ENCODE measurements at regions not wholly inside any gene's neighbourhood (a gene's known extent, or its start where the extent isn't known, plus 50 kb on each side); places are given as distances from the start of the nearest gene placed in this dataset.

DNA sequence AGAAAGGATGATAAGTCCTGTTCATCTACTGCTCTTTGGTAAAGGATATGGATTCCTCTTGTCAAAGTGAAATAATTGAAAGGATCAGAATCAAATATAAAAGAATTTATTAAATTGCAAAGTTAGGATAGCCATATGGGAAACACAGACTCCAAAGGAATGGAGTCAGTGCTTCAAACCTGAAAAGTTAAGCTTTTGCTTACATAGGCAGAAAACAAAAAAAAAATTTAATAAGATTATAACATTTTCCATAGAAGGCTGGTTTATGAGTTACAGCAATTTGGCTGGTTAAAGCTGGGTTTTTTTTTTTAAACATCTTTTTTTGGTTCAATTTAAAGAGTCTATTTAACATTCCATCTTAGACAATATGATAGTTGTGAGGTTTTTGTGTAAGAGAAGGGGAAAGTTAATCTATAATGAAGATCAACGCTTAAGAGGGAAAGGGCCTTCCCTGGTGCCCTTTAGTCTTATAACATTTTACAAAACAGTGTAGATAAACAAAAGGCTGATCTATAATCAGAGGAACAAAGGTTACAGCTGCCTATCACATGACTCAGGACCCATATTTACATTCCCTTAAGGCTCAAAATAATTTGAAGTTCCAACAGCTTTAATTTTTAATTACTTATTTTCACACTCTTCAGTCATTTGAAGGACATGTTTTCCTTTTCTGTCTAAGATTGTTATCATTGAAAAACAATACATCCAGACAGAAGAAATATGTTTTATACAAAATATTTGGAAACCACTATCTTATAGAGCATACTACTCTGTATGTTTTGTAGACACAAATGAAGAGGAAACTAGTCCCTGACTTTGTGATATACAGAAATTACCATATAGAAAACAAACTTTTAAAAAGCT lies 234.3 kb upstream of the MBL2 start:
- H3K4me3 ChIP-seq = no peak overlapping the region
- H3K36me3 ChIP-seq (ENCODE audit: insufficient read depth, low read length) = no peaks in the 10 kb centered on the region
- no peak for DNase-seq (ENCODE audit: low read depth, low spot score)
- H3K9ac ChIP-seq (ENCODE audit: insufficient read length) = no peak overlapping the region
- no peak for TF ChIP-seq EZH2 (IDR thresholded peaks at IDR 0.05)
- no peak for TF ChIP-seq POLR2AphosphoS5 (IDR thresholded peaks at IDR 0.05; ENCODE audit: borderline replicate concordance, low read depth, low read length)
- no peak for TF ChIP-seq FOXP2 (optimal IDR thresholded peaks at IDR 0.05; ENCODE audit: control extremely low read depth, extremely low read length, insufficient read depth)
- no peaks in the 10 kb centered on the region for H3K9me3 ChIP-seq (ENCODE audit: low read depth, low read length)
- H3K27ac ChIP-seq = peak overlapping the region; percentile 75

DNA sequence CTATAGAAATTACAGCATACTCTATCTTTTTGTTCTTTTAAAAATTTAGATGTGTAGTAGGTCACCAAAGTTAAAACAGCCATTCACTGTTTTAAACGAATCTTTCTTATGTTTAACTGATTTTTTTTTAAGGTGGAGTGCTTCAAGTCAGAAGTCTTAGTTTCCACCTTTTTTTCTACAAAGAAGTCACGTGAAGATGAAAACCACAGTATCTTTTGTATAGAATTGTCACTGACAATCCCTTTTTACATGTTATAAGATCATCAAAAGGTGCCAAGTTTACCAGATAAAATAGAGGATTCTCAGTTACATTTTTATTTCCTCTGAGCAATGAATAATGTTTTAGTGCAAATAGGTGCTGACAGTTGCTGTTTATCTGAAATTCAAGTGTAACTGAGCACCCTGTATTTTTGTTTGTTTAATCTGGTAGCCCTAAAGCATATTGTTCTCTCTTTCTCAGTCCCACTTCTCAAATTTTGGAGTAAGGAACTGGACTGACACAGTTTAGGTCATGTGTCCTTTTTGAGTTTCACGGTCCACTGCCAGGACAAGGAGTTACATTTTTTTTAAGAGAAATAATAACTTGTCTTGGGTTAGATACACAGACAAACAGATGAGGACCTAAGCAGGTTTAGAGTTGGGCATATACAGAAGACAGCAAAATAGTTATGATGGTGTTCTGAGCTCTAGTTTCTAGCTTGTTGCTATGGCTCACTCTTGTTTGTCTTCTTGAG lies 233.2 kb upstream of the MBL2 start:
- Histone ChIP-seq H3K27ac (peak overlapping the region; percentile 54; the same call in 1 of the 2 replicates), H3K4me3 (no peak overlapping the region), H3K9me3 (ENCODE audit: low read depth, low read length) (no peaks in the 10 kb centered on the region), H3K36me3 (ENCODE audit: insufficient read depth, low read length) (no peaks in the 10 kb centered on the region), H3K9ac (ENCODE audit: insufficient read length) (no peak overlapping the region)
- TF ChIP-seq POLR2AphosphoS5 (IDR thresholded peaks at IDR 0.05; ENCODE audit: borderline replicate concordance, low read depth, low read length) (no peak), EZH2 (IDR thresholded peaks at IDR 0.05) (no peak), FOXP2 (optimal IDR thresholded peaks at IDR 0.05; ENCODE audit: control extremely low read depth, extremely low read length, insufficient read depth) (no peak)
- no peak for DNase-seq (ENCODE audit: low read depth, low spot score)

DNA sequence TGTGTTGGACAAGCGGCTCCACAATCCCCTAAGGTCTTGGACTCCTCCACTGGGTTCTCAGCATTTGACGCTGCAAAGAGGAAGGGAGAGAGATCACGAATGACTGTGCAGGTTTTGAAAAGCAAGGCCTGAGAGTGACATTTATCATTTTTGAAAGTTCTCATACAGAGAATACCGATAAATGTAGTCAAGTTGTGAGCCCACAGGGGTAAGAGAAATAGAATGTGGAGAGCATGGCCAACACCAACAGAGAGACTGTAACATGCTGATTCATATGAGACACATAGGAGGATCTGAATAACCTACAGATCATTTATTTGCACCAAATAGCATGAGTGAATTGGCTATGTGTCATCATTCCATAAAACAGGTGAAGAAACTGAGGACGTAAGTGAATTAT lies 230.5 kb upstream of the MBL2 start:
- TF ChIP-seq FOXP2 (optimal IDR thresholded peaks at IDR 0.05; ENCODE audit: control extremely low read depth, extremely low read length, insufficient read depth) (no peak), EZH2 (IDR thresholded peaks at IDR 0.05) (no peak), POLR2AphosphoS5 (IDR thresholded peaks at IDR 0.05; ENCODE audit: borderline replicate concordance, low read depth, low read length) (no peak)
- no peaks in the 10 kb centered on the region for H3K36me3 ChIP-seq (ENCODE audit: insufficient read depth, low read length)
- H3K9ac ChIP-seq (ENCODE audit: insufficient read length) = no peak overlapping the region
- no peak for DNase-seq (ENCODE audit: low read depth, low spot score)
- no peak overlapping the region for H3K4me3 ChIP-seq
- no peaks in the 10 kb centered on the region for H3K9me3 ChIP-seq (ENCODE audit: low read depth, low read length)
- H3K27ac ChIP-seq = no peak overlapping the region

DNA sequence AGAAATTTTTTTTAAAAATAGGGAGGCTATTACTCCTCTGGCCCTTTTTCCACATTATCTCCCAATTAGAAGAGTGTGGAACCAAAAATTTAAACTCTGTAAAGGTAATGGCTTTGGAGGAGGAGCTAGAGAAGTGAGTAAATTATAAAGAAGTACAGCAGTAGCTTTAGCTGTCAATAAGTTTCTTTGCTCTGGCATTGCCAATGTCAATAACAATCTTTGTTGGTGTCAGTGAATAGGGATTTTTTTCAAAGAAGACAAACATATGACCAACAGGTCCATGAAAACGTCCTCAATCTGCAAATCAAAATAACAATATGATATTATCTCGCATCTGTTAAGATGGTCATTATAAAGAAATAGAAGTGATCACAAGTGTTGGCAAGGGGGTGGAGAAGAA lies 227.1 kb upstream of the MBL2 start:
- DNase-seq (ENCODE audit: low read depth, low spot score) = no peak
- Histone ChIP-seq H3K9me3 (ENCODE audit: low read depth, low read length) (no peaks in the 10 kb centered on the region), H3K9ac (ENCODE audit: insufficient read length) (no peak overlapping the region), H3K4me3 (no peak overlapping the region), H3K27ac (no peak overlapping the region), H3K36me3 (ENCODE audit: insufficient read depth, low read length) (no peaks in the 10 kb centered on the region)
- TF ChIP-seq FOXP2 (optimal IDR thresholded peaks at IDR 0.05; ENCODE audit: control extremely low read depth, extremely low read length, insufficient read depth) (no peak), POLR2AphosphoS5 (IDR thresholded peaks at IDR 0.05; ENCODE audit: borderline replicate concordance, low read depth, low read length) (no peak), EZH2 (IDR thresholded peaks at IDR 0.05) (no peak)

DNA sequence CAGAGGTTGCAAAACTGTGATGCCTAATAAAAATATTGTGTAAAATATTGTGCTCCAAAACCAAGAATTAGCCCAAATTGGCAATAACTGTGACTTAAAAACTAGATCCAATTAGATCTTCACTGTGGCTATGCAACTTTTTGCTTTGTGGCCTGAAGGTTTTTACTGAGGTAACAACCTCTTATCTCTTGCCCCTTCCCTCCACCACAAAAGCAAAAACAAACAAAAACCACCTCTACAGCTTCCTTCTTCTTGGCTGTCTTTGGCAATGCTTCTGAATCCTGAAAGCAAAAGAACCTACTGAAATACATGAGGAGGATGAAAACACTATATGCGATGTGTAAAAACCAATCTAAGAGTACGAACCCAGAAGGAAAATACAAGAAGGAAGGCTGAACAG lies 226.7 kb upstream of the MBL2 start:
- H3K36me3 ChIP-seq (ENCODE audit: insufficient read depth, low read length) = no peaks in the 10 kb centered on the region
- no peak for DNase-seq (ENCODE audit: low read depth, low spot score)
- H3K27ac ChIP-seq = no peak overlapping the region
- no peak for TF ChIP-seq FOXP2 (optimal IDR thresholded peaks at IDR 0.05; ENCODE audit: control extremely low read depth, extremely low read length, insufficient read depth)
- no peak for TF ChIP-seq EZH2 (IDR thresholded peaks at IDR 0.05)
- TF ChIP-seq POLR2AphosphoS5 (IDR thresholded peaks at IDR 0.05; ENCODE audit: borderline replicate concordance, low read depth, low read length) = no peak
- no peak overlapping the region for H3K9ac ChIP-seq (ENCODE audit: insufficient read length)
- H3K9me3 ChIP-seq (ENCODE audit: low read depth, low read length) = no peaks in the 10 kb centered on the region
- H3K4me3 ChIP-seq = no peak overlapping the region

DNA sequence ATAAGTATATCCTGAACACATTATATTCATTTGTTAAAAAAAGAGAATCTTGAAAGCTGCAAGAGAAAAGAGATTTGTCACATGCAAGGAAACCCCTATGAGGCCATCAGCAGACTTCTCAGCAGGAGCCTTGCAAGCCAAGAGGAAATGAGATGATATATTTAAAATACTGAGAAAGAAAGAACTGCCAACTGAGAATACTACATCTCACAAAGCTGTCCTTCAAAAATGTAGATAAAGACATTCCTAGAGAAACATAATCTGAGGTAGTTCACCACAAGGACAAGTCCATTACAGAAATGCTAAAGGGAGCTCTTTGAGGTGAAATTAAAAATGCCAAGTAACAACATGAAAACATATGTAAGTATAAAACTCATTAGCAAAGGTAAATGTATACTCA lies 224.4 kb upstream of the MBL2 start:
- TF ChIP-seq POLR2AphosphoS5 (IDR thresholded peaks at IDR 0.05; ENCODE audit: borderline replicate concordance, low read depth, low read length) (no peak), FOXP2 (optimal IDR thresholded peaks at IDR 0.05; ENCODE audit: control extremely low read depth, extremely low read length, insufficient read depth) (no peak), EZH2 (IDR thresholded peaks at IDR 0.05) (no peak)
- Histone ChIP-seq H3K9me3 (ENCODE audit: low read depth, low read length) (no peaks in the 10 kb centered on the region), H3K4me3 (no peak overlapping the region), H3K27ac (no peak overlapping the region), H3K9ac (ENCODE audit: insufficient read length) (no peak overlapping the region), H3K36me3 (ENCODE audit: insufficient read depth, low read length) (no peaks in the 10 kb centered on the region)
- DNase-seq (ENCODE audit: low read depth, low spot score) = no peak

DNA sequence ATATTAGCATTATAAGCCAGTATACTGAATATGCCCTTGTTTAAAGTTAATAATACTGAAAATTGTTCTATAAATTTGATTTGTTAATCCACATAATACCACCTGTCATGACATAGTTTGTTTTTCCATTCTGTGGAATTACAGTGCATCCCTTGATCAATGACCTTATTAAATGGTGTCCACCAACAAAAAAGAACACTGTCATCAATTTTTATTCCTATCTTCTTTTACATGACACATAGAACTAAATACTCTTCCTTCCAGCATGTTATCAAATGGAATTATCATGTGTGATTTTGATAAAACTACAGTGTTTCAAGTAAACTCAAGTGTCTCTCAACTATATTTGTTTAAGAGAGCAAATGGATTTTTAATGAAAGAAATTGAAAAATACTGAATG lies 221.8 kb upstream of the MBL2 start:
- Histone ChIP-seq H3K27ac (no peak overlapping the region), H3K9me3 (ENCODE audit: low read depth, low read length) (no peaks in the 10 kb centered on the region), H3K4me3 (no peak overlapping the region), H3K36me3 (ENCODE audit: insufficient read depth, low read length) (no peaks in the 10 kb centered on the region), H3K9ac (ENCODE audit: insufficient read length) (no peak overlapping the region)
- no peak for DNase-seq (ENCODE audit: low read depth, low spot score)
- TF ChIP-seq FOXP2 (optimal IDR thresholded peaks at IDR 0.05; ENCODE audit: control extremely low read depth, extremely low read length, insufficient read depth) (no peak), EZH2 (IDR thresholded peaks at IDR 0.05) (no peak), POLR2AphosphoS5 (IDR thresholded peaks at IDR 0.05; ENCODE audit: borderline replicate concordance, low read depth, low read length) (no peak)

DNA sequence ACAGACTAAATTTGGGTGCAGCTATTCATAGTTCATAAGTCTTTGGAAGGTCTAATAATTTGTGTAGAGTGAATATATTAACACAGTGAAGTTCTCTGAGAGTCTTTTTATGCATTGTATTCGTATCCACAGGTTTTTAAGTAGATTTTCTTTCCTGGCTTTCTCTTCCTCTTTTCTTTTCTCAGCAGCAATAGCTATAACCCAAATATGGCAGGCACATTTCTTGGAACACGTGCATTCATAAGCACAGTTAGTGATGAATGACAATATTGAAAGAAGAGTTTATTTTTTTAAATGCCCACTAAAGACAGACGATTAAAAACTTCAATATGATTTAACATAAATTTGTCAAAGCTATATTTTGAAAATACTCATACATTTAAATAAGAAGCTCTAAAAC lies 220.5 kb upstream of the MBL2 start:
- Histone ChIP-seq H3K9ac (ENCODE audit: insufficient read length) (no peak overlapping the region), H3K9me3 (ENCODE audit: low read depth, low read length) (no peaks in the 10 kb centered on the region), H3K27ac (no peak overlapping the region), H3K4me3 (no peak overlapping the region), H3K36me3 (ENCODE audit: insufficient read depth, low read length) (no peaks in the 10 kb centered on the region)
- DNase-seq (ENCODE audit: low read depth, low spot score) = no peak
- TF ChIP-seq POLR2AphosphoS5 (IDR thresholded peaks at IDR 0.05; ENCODE audit: borderline replicate concordance, low read depth, low read length) = no peak
- TF ChIP-seq EZH2 (IDR thresholded peaks at IDR 0.05) = no peak
- no peak for TF ChIP-seq FOXP2 (optimal IDR thresholded peaks at IDR 0.05; ENCODE audit: control extremely low read depth, extremely low read length, insufficient read depth)

Measured in SK-N-MC (cell line).